ENCODE measurements at regions not wholly inside any gene's neighbourhood (a gene's known extent, or its start where the extent isn't known, plus 50 kb on each side); places are given as distances from the start of the nearest gene placed in this dataset.

DNA sequence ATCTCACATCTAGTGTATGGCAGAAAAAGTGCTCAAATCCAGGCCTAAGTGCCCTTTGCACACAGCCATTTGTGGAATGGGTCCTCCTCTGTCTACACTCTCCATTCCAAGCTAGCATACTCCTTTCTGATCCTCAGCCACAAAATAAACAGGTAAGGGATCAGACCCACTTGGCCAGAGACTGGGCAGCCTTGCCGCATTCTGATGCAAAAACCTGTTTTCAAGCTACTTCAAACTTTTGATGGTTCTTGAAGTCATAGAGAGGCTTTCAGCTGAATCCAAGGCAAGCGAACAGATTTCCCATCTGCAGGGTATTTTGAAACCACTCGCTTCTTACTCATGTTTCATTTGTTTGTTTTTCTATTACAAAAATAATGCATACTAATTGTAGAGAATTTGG is 136.6 kb upstream of the NAV2 start:
- peaks cover 13% of the 10 kb centered on the region for H3K4me1 Mint-ChIP-seq (ENCODE audit: low read depth, unreplicated experiment)
- no peak overlapping the region for H3K27ac Mint-ChIP-seq (ENCODE audit: unreplicated experiment)
- peaks cover 32% of the 10 kb centered on the region for H3K27me3 Mint-ChIP-seq (ENCODE audit: low read depth, unreplicated experiment)
- Histone ChIP-seq H3K4me1 (ENCODE audit: insufficient read depth, low read length) (peaks cover 25% of the 10 kb centered on the region), H3K27me3 (ENCODE audit: insufficient read depth, low read length) (no peaks in the 10 kb centered on the region), H3K9ac (ENCODE audit: low read length) (no peak overlapping the region), H3K9me3 (ENCODE audit: insufficient read depth, low read depth, low read length) (no peaks in the 10 kb centered on the region), H3K4me2 (ENCODE audit: low read length) (no peak overlapping the region), H4K20me1 (ENCODE audit: insufficient read depth, low read length) (no peaks in the 10 kb centered on the region), H3K36me3 (ENCODE audit: insufficient read depth, low read length) (no peaks in the 10 kb centered on the region), H2AFZ (ENCODE audit: low read depth, low read length) (no peak overlapping the region), H3K27ac (ENCODE audit: low read depth, low read length) (no peak overlapping the region), H3K4me3 (ENCODE audit: insufficient read depth, low read depth, low read length) (no peak overlapping the region), H3K79me2 (ENCODE audit: insufficient read depth, low read length) (no peaks in the 10 kb centered on the region)
- H3K4me3 Mint-ChIP-seq (ENCODE audit: unreplicated experiment) = no peak overlapping the region
- peaks cover 2% of the 10 kb centered on the region for H3K9me3 Mint-ChIP-seq (ENCODE audit: unreplicated experiment)
- FAIRE-seq (no peak), DNase-seq (ENCODE audit: low read depth) (no peak)
- H3K36me3 Mint-ChIP-seq (ENCODE audit: low read depth, unreplicated experiment) = no peaks in the 10 kb centered on the region
- no peak for TF ChIP-seq EZH2 (IDR thresholded peaks at IDR 0.05; ENCODE audit: insufficient read depth, low read length)

DNA sequence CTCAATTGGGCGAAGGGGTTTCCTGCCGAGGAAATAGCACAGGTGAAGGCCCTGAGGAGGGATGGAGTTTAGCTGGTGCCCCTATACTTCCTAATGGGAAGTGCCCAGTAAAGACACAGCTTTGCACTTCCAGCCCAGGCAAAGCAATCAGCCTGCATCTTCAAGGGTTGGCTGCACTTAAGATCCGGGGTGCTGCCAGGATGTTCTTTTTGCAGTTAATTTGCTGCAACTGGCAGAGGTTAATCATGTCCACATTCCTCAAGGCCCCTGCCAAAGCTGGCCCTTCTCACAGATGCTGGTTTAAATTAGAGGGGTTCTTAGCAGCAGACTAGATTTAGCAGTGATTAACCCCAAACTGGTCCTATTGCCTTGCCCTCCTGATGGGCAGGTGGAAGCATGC is 137.7 kb upstream of the NAV2 start:
- H3K27me3 Mint-ChIP-seq (ENCODE audit: low read depth, unreplicated experiment) = peaks cover 32% of the 10 kb centered on the region
- no peaks in the 10 kb centered on the region for H3K36me3 Mint-ChIP-seq (ENCODE audit: low read depth, unreplicated experiment)
- Histone ChIP-seq H3K4me3 (ENCODE audit: insufficient read depth, low read depth, low read length) (no peak overlapping the region), H3K27me3 (ENCODE audit: insufficient read depth, low read length) (no peaks in the 10 kb centered on the region), H2AFZ (ENCODE audit: low read depth, low read length) (no peak overlapping the region), H3K27ac (ENCODE audit: low read depth, low read length) (no peak overlapping the region), H3K4me1 (ENCODE audit: insufficient read depth, low read length) (peaks cover 25% of the 10 kb centered on the region), H3K9ac (ENCODE audit: low read length) (no peak overlapping the region), H3K4me2 (ENCODE audit: low read length) (no peak overlapping the region), H3K79me2 (ENCODE audit: insufficient read depth, low read length) (no peaks in the 10 kb centered on the region), H4K20me1 (ENCODE audit: insufficient read depth, low read length) (no peaks in the 10 kb centered on the region), H3K36me3 (ENCODE audit: insufficient read depth, low read length) (no peaks in the 10 kb centered on the region), H3K9me3 (ENCODE audit: insufficient read depth, low read depth, low read length) (no peaks in the 10 kb centered on the region)
- TF ChIP-seq EZH2 (IDR thresholded peaks at IDR 0.05; ENCODE audit: insufficient read depth, low read length) (no peak), CTCF (IDR thresholded peaks at IDR 0.05; ENCODE audit: insufficient read depth, low read depth, low read length) (no peak)
- DNase-seq (ENCODE audit: low read depth) = no peak
- peaks cover 13% of the 10 kb centered on the region for H3K4me1 Mint-ChIP-seq (ENCODE audit: low read depth, unreplicated experiment)
- FAIRE-seq = no peak
- H3K4me3 Mint-ChIP-seq (ENCODE audit: unreplicated experiment) = no peak overlapping the region
- H3K9me3 Mint-ChIP-seq (ENCODE audit: unreplicated experiment) = peaks cover 6% of the 10 kb centered on the region
- no peak overlapping the region for H3K27ac Mint-ChIP-seq (ENCODE audit: unreplicated experiment)

DNA sequence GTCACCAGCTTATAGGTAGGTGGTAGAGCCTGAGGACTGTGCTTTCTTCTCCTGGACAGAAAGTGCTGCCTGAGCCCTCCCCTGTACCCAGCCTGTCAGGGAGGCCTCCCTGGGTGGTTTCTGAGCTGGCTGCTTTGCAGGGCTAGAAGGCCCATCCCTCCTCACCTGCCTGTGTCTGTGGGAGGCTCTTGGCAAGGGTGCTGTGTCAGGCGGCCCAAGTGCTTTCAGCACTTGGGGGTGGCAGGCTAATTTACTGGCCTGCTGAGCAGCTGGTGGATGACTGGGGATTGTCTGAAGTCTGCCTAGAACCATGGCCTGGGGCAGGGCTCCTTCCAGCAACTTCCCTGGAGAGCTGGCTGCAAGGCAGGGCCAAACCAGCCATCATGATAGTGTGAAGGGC is 139.0 kb upstream of the NAV2 start:
- H3K9me3 ChIP-seq (ENCODE audit: insufficient read depth, low read depth, low read length) = no peaks in the 10 kb centered on the region
- FAIRE-seq (no peak), DNase-seq (ENCODE audit: low read depth) (no peak)
- no peak overlapping the region for H3K27ac Mint-ChIP-seq (ENCODE audit: unreplicated experiment)
- H3K4me1 Mint-ChIP-seq (ENCODE audit: low read depth, unreplicated experiment) = peaks cover 13% of the 10 kb centered on the region
- TF ChIP-seq CTCF (IDR thresholded peaks at IDR 0.05; ENCODE audit: insufficient read depth, low read depth, low read length) = no peak
- H2AFZ ChIP-seq (ENCODE audit: low read depth, low read length) = no peak overlapping the region
- no peak overlapping the region for H3K9ac ChIP-seq (ENCODE audit: low read length)
- H3K36me3 ChIP-seq (ENCODE audit: insufficient read depth, low read length) = no peaks in the 10 kb centered on the region
- no peaks in the 10 kb centered on the region for H3K36me3 Mint-ChIP-seq (ENCODE audit: low read depth, unreplicated experiment)
- H3K4me3 ChIP-seq (ENCODE audit: insufficient read depth, low read depth, low read length) = no peak overlapping the region
- H3K79me2 ChIP-seq (ENCODE audit: insufficient read depth, low read length) = no peaks in the 10 kb centered on the region
- no peak overlapping the region for H3K4me2 ChIP-seq (ENCODE audit: low read length)
- no peak overlapping the region for H3K27ac ChIP-seq (ENCODE audit: low read depth, low read length)
- no peak overlapping the region for H3K4me3 Mint-ChIP-seq (ENCODE audit: unreplicated experiment)
- H3K4me1 ChIP-seq (ENCODE audit: insufficient read depth, low read length) = peaks cover 25% of the 10 kb centered on the region
- peaks cover 11% of the 10 kb centered on the region for H3K9me3 Mint-ChIP-seq (ENCODE audit: unreplicated experiment)
- H4K20me1 ChIP-seq (ENCODE audit: insufficient read depth, low read length) = no peaks in the 10 kb centered on the region
- H3K27me3 ChIP-seq (ENCODE audit: insufficient read depth, low read length) = peaks cover 4% of the 10 kb centered on the region
- H3K27me3 Mint-ChIP-seq (ENCODE audit: low read depth, unreplicated experiment) = peaks cover 34% of the 10 kb centered on the region
